Thoracic aorta (tissue), 2 donors: ENCODE measurements at regions not wholly inside any gene's neighbourhood (a gene's known extent, or its start where the extent isn't known, plus 50 kb on each side); places are given as distances from the start of the nearest gene placed in this dataset.

ENCODE experiments used
- ATAC-seq: fragments of 150-250 bp; one replicate; pipeline ENCODE4 v1.8.0; 2017; ENCODE audit warnings: low read depth; ENCODE audit not compliant: insufficient number of reproducible peaks, low FRiP score
- DNase-seq: peaks from one replicate; pipeline ENCODE4 v3.0.0-alpha.2; 2020; ENCODE audit warnings: low spot score
- H3K27ac ChIP-seq, 2 donors: fragments of 200-600 bp; sonication (generic); 1 replicate in 1 of 2; 2 replicates in 1 of 2; pipeline ENCODE4 v1.5.1; 2016; ENCODE audit warnings: mild to moderate bottlenecking in 2 of 2, moderate library complexity in 2 of 2
- H3K27me3 ChIP-seq: fragments of 200-600 bp; sonication (generic); replicated peaks from 2 replicates; pipeline ENCODE4 v1.6.0; 2016; ENCODE audit warnings: mild to moderate bottlenecking; ENCODE audit not compliant: insufficient read depth
- H3K36me3 ChIP-seq: fragments of 200-600 bp; sonication (generic); one replicate; pipeline ENCODE4 v1.5.1; 2016
- H3K4me1 ChIP-seq, 2 donors: fragments of 200-600 bp; sonication (generic); 1 replicate in 1 of 2; 2 replicates in 1 of 2; pipeline versions ENCODE4 v1.5.1 to v1.6.0; 2016; ENCODE audit warnings: low read depth in 2 of 2, mild to moderate bottlenecking in 1 of 2; ENCODE audit not compliant: control insufficient read depth in 1 of 2
- H3K4me3 ChIP-seq: fragments of 200-600 bp; sonication (generic); 2 replicates; pipeline ENCODE4 v1.5.1; 2016; ENCODE audit warnings: mild to moderate bottlenecking
- H3K9me3 ChIP-seq: fragments of 200-600 bp; sonication (generic); 2 replicates; pipeline ENCODE4 v1.5.1; 2016
- CTCF ChIP-seq: fragments of 200-600 bp; sonication (generic); IDR thresholded peaks from one replicate; pipeline ENCODE4 v1.5.1; 2019; ENCODE audit warnings: antibody characterized with exemption

- Histone ChIP-seq H3K27me3 (no peaks in the 10 kb centered on the region), H3K9me3 (no peaks in the 10 kb centered on the region), H3K4me1 (no peaks in the 10 kb centered on the region), H3K27ac (no peak overlapping the region), H3K36me3 (no peaks in the 10 kb centered on the region), H3K4me3 (no peak overlapping the region)
- DNase-seq (no peak), ATAC-seq (no peak)
- TF ChIP-seq CTCF: no peak
Measured at GRCh38 chr3:44117239-44117638, 124.4 kb upstream of the TOPAZ1 start.

- Histone ChIP-seq H3K4me1 (no peaks in the 10 kb centered on the region), H3K36me3 (no peaks in the 10 kb centered on the region), H3K27ac (no peak overlapping the region), H3K27me3 (no peaks in the 10 kb centered on the region), H3K4me3 (no peak overlapping the region), H3K9me3 (no peaks in the 10 kb centered on the region)
- no peak for ATAC-seq
- DNase-seq: no peak
- no peak for TF ChIP-seq CTCF
Measured at GRCh38 chr3:44117736-44118135, 124.0 kb upstream of the TOPAZ1 start.

- ATAC-seq (no peak), DNase-seq (no peak)
- Histone ChIP-seq H3K9me3 (no peaks in the 10 kb centered on the region), H3K4me3 (no peak overlapping the region), H3K4me1 (no peaks in the 10 kb centered on the region), H3K36me3 (no peaks in the 10 kb centered on the region), H3K27me3 (no peaks in the 10 kb centered on the region), H3K27ac (no peak overlapping the region)
- TF ChIP-seq CTCF: no peak
Measured at GRCh38 chr3:44120721-44121582, 120.7 kb upstream of the TOPAZ1 start.

- Histone ChIP-seq H3K9me3 (no peaks in the 10 kb centered on the region), H3K36me3 (no peaks in the 10 kb centered on the region), H3K4me1 (no peaks in the 10 kb centered on the region), H3K27me3 (no peaks in the 10 kb centered on the region), H3K4me3 (no peak overlapping the region), H3K27ac (no peak overlapping the region)
- TF ChIP-seq CTCF: no peak
- no peak for ATAC-seq
- no peak for DNase-seq
Measured at GRCh38 chr3:44125246-44125645, 116.4 kb upstream of the TOPAZ1 start.

- ATAC-seq (no peak), DNase-seq (no peak)
- Histone ChIP-seq H3K27ac (no peak overlapping the region), H3K4me3 (no peak overlapping the region), H3K36me3 (no peaks in the 10 kb centered on the region), H3K4me1 (no peaks in the 10 kb centered on the region), H3K27me3 (no peaks in the 10 kb centered on the region), H3K9me3 (no peaks in the 10 kb centered on the region)
- TF ChIP-seq CTCF: no peak
Measured at GRCh38 chr3:44125882-44126281, 115.8 kb upstream of the TOPAZ1 start.
